H1 (cell line): ENCODE measurements at regions not wholly inside any gene's neighbourhood (a gene's known extent, or its start where the extent isn't known, plus 50 kb on each side); places are given as distances from the start of the nearest gene placed in this dataset.

Experiments used
- CTCF ChIA-PET: fragments of 300-600 bp; sonication (Branson Sonifier 250); formaldehyde crosslinking; loops from one replicate; lab custom pipeline; 2021; ENCODE audit not compliant: partially characterized antibody; lab: Charles Lee
- POLR2A ChIA-PET: fragments of 300-600 bp; sonication (Branson Sonifier 250); formaldehyde crosslinking; loops from one replicate; lab custom pipeline; 2021; ENCODE audit warnings: inconsistent platforms; ENCODE audit not compliant: partially characterized antibody; lab: Charles Lee
- DNase-seq, 2 experiments: peaks; one replicate each; pipeline versions ENCODE4 v3.0.0 to v3.0.0-alpha.2; 2010 to 2022; ENCODE audit warnings: low spot score in 2 of 2, low read depth in 1 of 2, mixed read lengths in 1 of 2
- FAIRE-seq: peaks from 2 replicates; lab custom pipeline; 2011; peaks lifted over from hg19 to GRCh38; lab: Jason Lieb, UNC
- H2AFZ ChIP-seq: 2 replicates; pipeline ENCODE4 v1.8.1; 2012; ENCODE audit warnings: low read length, inconsistent platforms
- H2AK5ac ChIP-seq: 2 replicates; pipeline ENCODE4 v1.6.1; 2013; ENCODE audit warnings: low read depth, low read length
- H2BK120ac ChIP-seq: replicated peaks from 2 replicates; pipeline ENCODE3; 2013; ENCODE audit warnings: low read depth, low read length, inconsistent platforms
- H2BK12ac ChIP-seq: 2 replicates; pipeline ENCODE4 v1.6.1; 2013; ENCODE audit warnings: low read depth, low read length
- H2BK15ac ChIP-seq: 2 replicates; pipeline ENCODE4 v1.6.1; 2013; ENCODE audit warnings: low read length
- H2BK20ac ChIP-seq: 2 replicates; pipeline ENCODE4 v1.6.1; 2013; ENCODE audit warnings: low read length
- H2BK5ac ChIP-seq: 2 replicates; pipeline ENCODE4 v1.6.1; 2013; ENCODE audit warnings: low read depth, low read length
- H3K14ac ChIP-seq: 2 replicates; pipeline ENCODE4 v1.6.1; 2013; ENCODE audit warnings: inconsistent platforms; ENCODE audit not compliant: insufficient read length
- H3K18ac ChIP-seq: 2 replicates; pipeline ENCODE4 v1.6.1; 2013; ENCODE audit warnings: low read length; ENCODE audit errors: extremely low read depth
- H3K23ac ChIP-seq: 2 replicates; pipeline ENCODE4 v1.6.1; 2013; ENCODE audit warnings: inconsistent platforms; ENCODE audit not compliant: insufficient read length
- H3K23me2 ChIP-seq: 2 replicates; pipeline ENCODE4 v1.6.1; 2013; ENCODE audit warnings: low read depth, low read length
- H3K27ac ChIP-seq: 2 replicates; pipeline ENCODE4 v1.6.1; 2011; ENCODE audit warnings: low read depth, low read length, inconsistent platforms
- H3K27me3 ChIP-seq, 4 experiments: replicated peaks in 1 of 4; 1 replicate in 1 of 4; 2 replicates in 3 of 4; pipeline versions ENCODE4 v1.6.1 to v1.8.1; 2011 to 2013; ENCODE audit warnings: low read length in 3 of 4, mild to moderate bottlenecking in 3 of 4, inconsistent platforms in 2 of 4, mixed read lengths in 2 of 4, moderate library complexity in 1 of 4; ENCODE audit not compliant: control insufficient read depth in 3 of 4, insufficient read depth in 3 of 4; ENCODE audit errors: extremely low read depth in 1 of 4
- H3K36me3 ChIP-seq, 4 experiments: 2 replicates each; pipeline versions ENCODE4 v1.6.1 to v1.8.1; 2011 to 2013; ENCODE audit warnings: mild to moderate bottlenecking in 4 of 4, low read length in 3 of 4, moderate library complexity in 2 of 4, control low read depth in 1 of 4, inconsistent platforms in 1 of 4; ENCODE audit not compliant: insufficient read depth in 4 of 4, control insufficient read depth in 2 of 4
- H3K4ac ChIP-seq: replicated peaks from 2 replicates; pipeline ENCODE3; 2013; ENCODE audit warnings: low read length, low read depth, mixed read lengths, inconsistent platforms; ENCODE audit not compliant: insufficient read length
- H3K4me1 ChIP-seq, 4 experiments: replicated peaks in 1 of 4; 1 replicate in 1 of 4; 2 replicates in 3 of 4; pipeline versions ENCODE4 v1.6.1 to v1.8.1; 2011 to 2013; ENCODE audit warnings: low read length in 3 of 4, inconsistent platforms in 2 of 4, mixed read lengths in 1 of 4; ENCODE audit not compliant: insufficient read depth in 4 of 4, control insufficient read depth in 3 of 4
- H3K4me2 ChIP-seq, 2 experiments: 2 replicates each; pipeline versions ENCODE4 v1.6.1 to v1.8.1; 2011 to 2013; ENCODE audit warnings: low read depth in 2 of 2, low read length in 2 of 2, control low read depth in 1 of 2, inconsistent platforms in 1 of 2, mild to moderate bottlenecking in 1 of 2; ENCODE audit not compliant: insufficient read depth in 1 of 2
- H3K4me3 ChIP-seq, 4 experiments: fragments of 200-600, 300-600 bp in 1 of 4; sonication (generic), shearing (Covaris generic), sonication (Bioruptor Twin) in 1 of 4; 2 replicates each; pipeline versions ENCODE4 v1.5.1 to v1.8.1; 2011 to 2016; ENCODE audit warnings: low read length in 4 of 4, low read depth in 3 of 4, control low read depth in 2 of 4, inconsistent platforms in 2 of 4, mild to moderate bottlenecking in 2 of 4, mixed read lengths in 1 of 4, moderate library complexity in 1 of 4; ENCODE audit not compliant: insufficient read depth in 2 of 4; ENCODE audit errors: extremely low read depth in 1 of 4
- H3K56ac ChIP-seq: replicated peaks from 2 replicates; pipeline ENCODE3; 2013; ENCODE audit warnings: low read depth, mild to moderate bottlenecking, mixed read lengths, low read length, inconsistent platforms; ENCODE audit not compliant: insufficient read length
- H3K79me1 ChIP-seq: 2 replicates; pipeline ENCODE4 v1.6.1; 2013; ENCODE audit warnings: low read depth, low read length, control low read depth
- H3K79me2 ChIP-seq, 2 experiments: 2 replicates each; pipeline versions ENCODE4 v1.6.1 to v1.8.1; 2012 to 2013; ENCODE audit warnings: low read length in 2 of 2, mild to moderate bottlenecking in 2 of 2, inconsistent platforms in 1 of 2; ENCODE audit not compliant: insufficient read depth in 2 of 2, control insufficient read depth in 1 of 2
- H3K9ac ChIP-seq, 4 experiments: replicated peaks in 1 of 4; 1 replicate in 1 of 4; 2 replicates in 3 of 4; pipeline versions ENCODE4 v1.6.1 to v1.8.1; 2011 to 2013; ENCODE audit warnings: low read depth in 3 of 4, low read length in 3 of 4, control low read depth in 2 of 4, mild to moderate bottlenecking in 2 of 4, moderate library complexity in 2 of 4, inconsistent platforms in 1 of 4; ENCODE audit errors: extremely low read depth in 1 of 4
- H3K9me3 ChIP-seq, 2 experiments: 2 replicates each; pipeline versions ENCODE4 v1.6.1 to v1.8.1; 2012 to 2013; ENCODE audit warnings: mild to moderate bottlenecking in 2 of 2, moderate library complexity in 2 of 2, control low read depth in 1 of 2, inconsistent platforms in 1 of 2, low read depth in 1 of 2, low read length in 1 of 2, mixed read lengths in 1 of 2; ENCODE audit not compliant: insufficient read depth in 2 of 2
- H4K20me1 ChIP-seq, 2 experiments: replicated peaks in 1 of 2; 2 replicates each; pipeline versions ENCODE3 to v1.8.1; 2011 to 2013; ENCODE audit warnings: inconsistent platforms in 2 of 2, low read length in 2 of 2, mild to moderate bottlenecking in 1 of 2; ENCODE audit not compliant: insufficient read depth in 2 of 2, control insufficient read depth in 1 of 2
- H4K5ac ChIP-seq: 2 replicates; pipeline ENCODE4 v1.6.1; 2013; ENCODE audit warnings: low read length, low read depth, mixed read lengths, inconsistent platforms; ENCODE audit not compliant: insufficient read length
- H4K8ac ChIP-seq: 2 replicates; pipeline ENCODE4 v1.8.0; 2013; ENCODE audit warnings: mild to moderate bottlenecking, moderate library complexity, low read length, inconsistent platforms; ENCODE audit not compliant: insufficient read depth; ENCODE audit errors: extremely low read depth
- H4K91ac ChIP-seq: replicated peaks from 2 replicates; pipeline ENCODE3; 2013; ENCODE audit warnings: low read length, mixed read lengths, inconsistent platforms; ENCODE audit not compliant: insufficient read length
- ASH2L ChIP-seq: fragments of 200-600, 300-600 bp; sonication (generic); IDR thresholded peaks from one replicate; pipeline ENCODE4 v1.7.1; 2017; ENCODE audit warnings: low read length
- CHD2 ChIP-seq: IDR thresholded peaks from 2 replicates; pipeline ENCODE4 v1.6.1; 2012; ENCODE audit warnings: low read length, improper control_type of control experiment
- FOSL1 ChIP-seq: IDR thresholded peaks from 2 replicates; pipeline ENCODE4 v1.6.1; 2011; ENCODE audit warnings: mild to moderate bottlenecking, low read depth, low read length, moderate library complexity; ENCODE audit not compliant: insufficient read depth
- MAFK ChIP-seq: IDR thresholded peaks from 2 replicates; pipeline ENCODE4 v1.6.1; 2012; ENCODE audit warnings: low read depth, mild to moderate bottlenecking, improper control_type of control experiment, low read length
- SAP30 ChIP-seq: fragments of 300-600 bp; sonication (generic); IDR thresholded peaks from 2 replicates; pipeline ENCODE4 v1.7.1; 2012; ENCODE audit warnings: low read length, moderate library complexity, mild to moderate bottlenecking, inconsistent platforms; ENCODE audit not compliant: insufficient read depth, insufficient replicate concordance
- SIRT6 ChIP-seq: IDR thresholded peaks from one replicate; pipeline ENCODE4 v1.7.1; 2012; ENCODE audit warnings: low read length, inconsistent platforms
- SIX5 ChIP-seq: IDR thresholded peaks from 2 replicates; pipeline ENCODE4 v1.6.1; 2011; ENCODE audit warnings: mild to moderate bottlenecking, low read depth, low read length
- SP4 ChIP-seq: IDR thresholded peaks from 2 replicates; pipeline ENCODE4 v1.6.1; 2012; ENCODE audit warnings: low read length, inconsistent platforms
- TBP ChIP-seq: IDR thresholded peaks from 2 replicates; pipeline ENCODE4 v1.6.1; 2011; ENCODE audit warnings: low read depth, low read length, improper control_type of control experiment
- WGBS, 2 experiments: shearing (Covaris generic) in 1 of 2; methylation state at CpG; one replicate each; pipeline versions ENCODE4 v1.1.6 to v1.1.7; 2013 to 2015; ENCODE audit warnings: low lambda C conversion rate in 2 of 2, mixed read lengths in 2 of 2, inconsistent platforms in 1 of 2, low coverage in 1 of 2, missing lambda C conversion rate in 1 of 2; ENCODE audit not compliant: insufficient replicate concordance in 2 of 2, insufficient coverage in 1 of 2, insufficient read length in 1 of 2; ENCODE audit errors: extremely low coverage in 1 of 2, missing lambda C conversion rate in 1 of 2; 5-methylcytosine and 5-hydroxymethylcytosine counted together
- TF ChIP-seq, protein P1 (sequence below): IDR thresholded peaks from 2 replicates; pipeline ENCODE4 v1.6.1; 2012; ENCODE audit warnings: inconsistent platforms
- TF ChIP-seq, protein P2 (sequence below), 3 experiments: IDR thresholded peaks; 1 replicate in 2 of 3; 2 replicates in 1 of 3; pipeline versions ENCODE4 v1.5.1 to v1.6.1; 2011; ENCODE audit warnings: low read length in 3 of 3, mild to moderate bottlenecking in 3 of 3, inconsistent platforms in 2 of 3, low read depth in 1 of 3, moderate library complexity in 1 of 3; ENCODE audit not compliant: insufficient read depth in 1 of 3; ENCODE audit errors: control extremely low read depth in 1 of 3

DNA sequence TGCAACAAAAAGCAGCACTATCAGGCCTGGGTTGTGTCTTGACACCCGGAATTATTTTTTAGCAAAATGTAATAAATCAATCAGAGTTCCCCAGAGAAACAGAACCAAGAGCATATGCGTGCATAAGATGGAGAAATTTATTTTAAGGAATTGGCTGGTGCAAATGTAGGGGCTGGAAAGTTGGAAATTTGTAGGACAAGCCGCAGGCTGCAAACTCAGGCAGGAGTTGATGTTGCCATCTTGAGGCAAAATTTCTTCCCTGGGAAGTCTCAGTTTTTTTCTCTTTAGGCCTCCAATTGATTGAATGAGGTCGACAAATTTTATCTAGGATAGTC lies 158.9 kb upstream of the FAM20A start:
- no peak for FAIRE-seq
- no peak overlapping the region for H2BK12ac ChIP-seq
- no peak overlapping the region for H3K4me2 ChIP-seq

More for the DNA sequence above, 158.9 kb upstream of the FAM20A start:
- Histone ChIP-seq H3K4ac (no peak overlapping the region), H2BK15ac (no peak overlapping the region), H3K79me1 (no peaks in the 10 kb centered on the region), H2AFZ (no peak overlapping the region), H3K36me3 (no peaks in the 10 kb centered on the region), H2BK20ac (no peak overlapping the region), H3K27me3 (no peaks in the 10 kb centered on the region), H3K23me2 (no peaks in the 10 kb centered on the region), H3K4me3 (no peak overlapping the region), H2BK120ac (no peak overlapping the region), H4K91ac (no peak overlapping the region), H2AK5ac (no peak overlapping the region), H4K5ac (no peak overlapping the region), H3K18ac (no peak overlapping the region), H4K8ac (no peak overlapping the region), H3K9me3 (0 out of 4 replicates have a peak, but pooled peaks cover 0 to 2% of the 10 kb centered on the region in 2 experiments), H2BK5ac (no peak overlapping the region), H3K56ac (no peak overlapping the region), H3K79me2 (no peaks in the 10 kb centered on the region), H3K4me1 (peaks cover 2 to 7% (median 5%) of the 10 kb centered on the region in 4 experiments; a peak in 5 of 7 replicates), H3K9ac (no peak overlapping the region), H4K20me1 (no peaks in the 10 kb centered on the region), H3K23ac (no peak overlapping the region), H3K27ac (no peak overlapping the region), H3K14ac (no peak overlapping the region)
- no peak for DNase-seq
- ChIA-PET CTCF (interaction anchor here (0.6 to 2.7 kb wide), 12 partner anchors 9 to 295 kb away, joined by 3 to 16 read pairs (median 4); no protein-coding TSS in a partner anchor), POLR2A (no interaction called here)
- no peak for TF ChIP-seq SIX5
- TF ChIP-seq CHD2: no peak
- no peak for TF ChIP-seq ASH2L
- TF ChIP-seq, protein P1, sequence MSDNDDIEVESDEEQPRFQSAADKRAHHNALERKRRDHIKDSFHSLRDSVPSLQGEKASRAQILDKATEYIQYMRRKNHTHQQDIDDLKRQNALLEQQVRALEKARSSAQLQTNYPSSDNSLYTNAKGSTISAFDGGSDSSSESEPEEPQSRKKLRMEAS: no peak
- TF ChIP-seq SIRT6: no peak
- TF ChIP-seq FOSL1: no peak
- TF ChIP-seq MAFK: no peak
- TF ChIP-seq SAP30: no peak
- TF ChIP-seq TBP: no peak
- no peak for TF ChIP-seq SP4
- TF ChIP-seq, protein P2, sequence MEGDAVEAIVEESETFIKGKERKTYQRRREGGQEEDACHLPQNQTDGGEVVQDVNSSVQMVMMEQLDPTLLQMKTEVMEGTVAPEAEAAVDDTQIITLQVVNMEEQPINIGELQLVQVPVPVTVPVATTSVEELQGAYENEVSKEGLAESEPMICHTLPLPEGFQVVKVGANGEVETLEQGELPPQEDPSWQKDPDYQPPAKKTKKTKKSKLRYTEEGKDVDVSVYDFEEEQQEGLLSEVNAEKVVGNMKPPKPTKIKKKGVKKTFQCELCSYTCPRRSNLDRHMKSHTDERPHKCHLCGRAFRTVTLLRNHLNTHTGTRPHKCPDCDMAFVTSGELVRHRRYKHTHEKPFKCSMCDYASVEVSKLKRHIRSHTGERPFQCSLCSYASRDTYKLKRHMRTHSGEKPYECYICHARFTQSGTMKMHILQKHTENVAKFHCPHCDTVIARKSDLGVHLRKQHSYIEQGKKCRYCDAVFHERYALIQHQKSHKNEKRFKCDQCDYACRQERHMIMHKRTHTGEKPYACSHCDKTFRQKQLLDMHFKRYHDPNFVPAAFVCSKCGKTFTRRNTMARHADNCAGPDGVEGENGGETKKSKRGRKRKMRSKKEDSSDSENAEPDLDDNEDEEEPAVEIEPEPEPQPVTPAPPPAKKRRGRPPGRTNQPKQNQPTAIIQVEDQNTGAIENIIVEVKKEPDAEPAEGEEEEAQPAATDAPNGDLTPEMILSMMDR (IDR thresholded peaks at IDR 0.05; ENCODE audit: control extremely low read depth in 1 of 3, insufficient read depth in 1 of 3, low read depth in 1 of 3, low read length in 3 of 3): no peak
- 42% methylated on average over 4 of the region's 4 CpGs; no CpG with 5 or more reads in 1 of the 2 experiments for WGBS, 2 experiments
